ENCODE measurements at regions not wholly inside any gene's neighbourhood (a gene's known extent, or its start where the extent isn't known, plus 50 kb on each side); places are given as distances from the start of the nearest gene placed in this dataset.

- no peak for DNase-seq
These were observed 247.6 kb downstream of the BCAT1 start for GRCh38 chr12:24701343-24701742.

GRCh38 chr12:24698972-24699371, 249.9 kb downstream of the BCAT1 start:
- Histone ChIP-seq H3K4me1 (ENCODE audit: control insufficient read depth in 1 of 2, insufficient read depth in 2 of 2, low read length in 2 of 2) (no peaks in the 10 kb centered on the region), H3K9ac (ENCODE audit: low read length) (no peak overlapping the region), H2AK5ac (ENCODE audit: low read length) (no peak overlapping the region), H2BK12ac (ENCODE audit: low read length) (no peak overlapping the region), H3K79me1 (ENCODE audit: low read length) (no peaks in the 10 kb centered on the region), H2BK5ac (ENCODE audit: low read depth, low read length, poor library complexity) (no peak overlapping the region), H2BK120ac (ENCODE audit: insufficient read depth, low read length, poor library complexity) (no peak overlapping the region), H4K91ac (ENCODE audit: low read depth, low read length) (no peak overlapping the region), H3K4me2 (ENCODE audit: low read length) (no peak overlapping the region), H2AFZ (ENCODE audit: insufficient read depth, low read length, poor library complexity) (no peak overlapping the region), H4K8ac (ENCODE audit: low read depth, low read length) (no peak overlapping the region), H3K27me3 (ENCODE audit: insufficient read depth, low read length) (no peaks in the 10 kb centered on the region), H3K36me3 (ENCODE audit: control insufficient read depth in 1 of 2, insufficient read depth in 2 of 2, low read length in 2 of 2) (no peaks in the 10 kb centered on the region), H3K4me3 (ENCODE audit: low read depth, low read length) (no peak overlapping the region), H3K79me2 (ENCODE audit: control insufficient read depth, insufficient read depth, low read length, poor library complexity) (no peaks in the 10 kb centered on the region), H3K14ac (ENCODE audit: low read length) (no peak overlapping the region), H4K12ac (ENCODE audit: low read depth, low read length) (no peak overlapping the region), H3K9me3 (ENCODE audit: insufficient read depth, low read depth, low read length) (no peaks in the 10 kb centered on the region), H3K23ac (ENCODE audit: low read length) (no peak overlapping the region), H3K18ac (ENCODE audit: low read length) (no peak overlapping the region), H3K4ac (ENCODE audit: low read depth, low read length) (no peak overlapping the region), H3K27ac (ENCODE audit: low read depth, low read length) (no peak overlapping the region)
- DNase-seq, result no peak
- no CpG with 5 or more reads among the region's 2 CpGs for WGBS (ENCODE audit: extremely low coverage, insufficient coverage, insufficient read length)

More at GRCh38 chr12:24701343-24701742, 247.6 kb downstream of the BCAT1 start:
- Histone ChIP-seq H2BK5ac (ENCODE audit: low read depth, low read length, poor library complexity) (no peak overlapping the region), H4K12ac (ENCODE audit: low read depth, low read length) (no peak overlapping the region), H2BK120ac (ENCODE audit: insufficient read depth, low read length, poor library complexity) (no peak overlapping the region), H4K91ac (ENCODE audit: low read depth, low read length) (no peak overlapping the region), H3K4ac (ENCODE audit: low read depth, low read length) (no peak overlapping the region), H3K4me1 (ENCODE audit: control insufficient read depth in 1 of 2, insufficient read depth in 2 of 2, low read length in 2 of 2) (peaks cover 0 to 2% of the 10 kb centered on the region in 2 experiments), H3K27ac (ENCODE audit: low read depth, low read length) (no peak overlapping the region), H3K9ac (ENCODE audit: low read length) (no peak overlapping the region), H3K18ac (ENCODE audit: low read length) (no peak overlapping the region), H2AK5ac (ENCODE audit: low read length) (no peak overlapping the region), H3K27me3 (ENCODE audit: insufficient read depth, low read length) (no peaks in the 10 kb centered on the region), H4K8ac (ENCODE audit: low read depth, low read length) (no peak overlapping the region), H3K36me3 (ENCODE audit: control insufficient read depth in 1 of 2, insufficient read depth in 2 of 2, low read length in 2 of 2) (no peaks in the 10 kb centered on the region), H2BK12ac (ENCODE audit: low read length) (no peak overlapping the region), H3K79me2 (ENCODE audit: control insufficient read depth, insufficient read depth, low read length, poor library complexity) (no peaks in the 10 kb centered on the region), H3K4me2 (ENCODE audit: low read length) (no peak overlapping the region), H3K4me3 (ENCODE audit: low read depth, low read length) (no peak overlapping the region), H3K79me1 (ENCODE audit: low read length) (no peaks in the 10 kb centered on the region), H2AFZ (ENCODE audit: insufficient read depth, low read length, poor library complexity) (no peak overlapping the region), H3K14ac (ENCODE audit: low read length) (no peak overlapping the region), H3K9me3 (ENCODE audit: insufficient read depth, low read depth, low read length) (no peaks in the 10 kb centered on the region), H3K23ac (ENCODE audit: low read length) (no peak overlapping the region)
- WGBS (ENCODE audit: extremely low coverage, insufficient coverage, insufficient read length), result no CpG with 5 or more reads among the region's 3 CpGs

DNA sequence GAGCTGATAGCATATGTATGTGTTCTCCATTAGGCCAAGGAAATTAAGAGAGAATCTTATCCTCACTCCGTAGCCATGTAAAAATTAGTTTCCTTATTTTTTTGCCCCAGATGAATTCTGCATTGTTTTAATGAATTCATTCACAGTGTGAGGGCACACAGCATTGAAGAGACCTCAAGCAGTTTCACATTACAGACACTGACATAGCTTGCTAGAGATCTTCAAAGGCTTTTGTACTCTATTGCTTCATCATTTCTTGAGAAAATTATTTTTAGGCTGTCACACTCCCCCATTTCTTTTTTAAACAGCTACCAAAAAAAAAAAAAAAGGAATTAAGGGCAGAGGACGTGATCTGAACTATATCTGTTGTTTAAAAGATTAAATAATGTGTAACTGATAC, 251.1 kb downstream of the BCAT1 start:
- Histone ChIP-seq H3K14ac (ENCODE audit: low read length) (no peak overlapping the region), H4K12ac (ENCODE audit: low read depth, low read length) (no peak overlapping the region), H4K8ac (ENCODE audit: low read depth, low read length) (no peak overlapping the region), H3K79me2 (ENCODE audit: control insufficient read depth, insufficient read depth, low read length, poor library complexity) (no peaks in the 10 kb centered on the region), H3K9ac (ENCODE audit: low read length) (no peak overlapping the region), H2AK5ac (ENCODE audit: low read length) (no peak overlapping the region), H3K18ac (ENCODE audit: low read length) (no peak overlapping the region), H2BK120ac (ENCODE audit: insufficient read depth, low read length, poor library complexity) (no peak overlapping the region), H2BK12ac (ENCODE audit: low read length) (no peak overlapping the region), H3K23ac (ENCODE audit: low read length) (no peak overlapping the region), H3K4me1 (ENCODE audit: control insufficient read depth in 1 of 2, insufficient read depth in 2 of 2, low read length in 2 of 2) (no peaks in the 10 kb centered on the region), H3K4ac (ENCODE audit: low read depth, low read length) (no peak overlapping the region), H2AFZ (ENCODE audit: insufficient read depth, low read length, poor library complexity) (no peak overlapping the region), H3K27me3 (ENCODE audit: insufficient read depth, low read length) (no peaks in the 10 kb centered on the region), H3K36me3 (ENCODE audit: control insufficient read depth in 1 of 2, insufficient read depth in 2 of 2, low read length in 2 of 2) (no peaks in the 10 kb centered on the region), H3K27ac (ENCODE audit: low read depth, low read length) (no peak overlapping the region), H3K4me2 (ENCODE audit: low read length) (no peak overlapping the region), H3K79me1 (ENCODE audit: low read length) (no peaks in the 10 kb centered on the region), H3K4me3 (ENCODE audit: low read depth, low read length) (no peak overlapping the region), H3K9me3 (ENCODE audit: insufficient read depth, low read depth, low read length) (no peaks in the 10 kb centered on the region), H2BK5ac (ENCODE audit: low read depth, low read length, poor library complexity) (no peak overlapping the region), H4K91ac (ENCODE audit: low read depth, low read length) (no peak overlapping the region)
- WGBS (ENCODE audit: extremely low coverage, insufficient coverage, insufficient read length), result no CpG with 5 or more reads among the region's 2 CpGs
- DNase-seq, result no peak

DNA sequence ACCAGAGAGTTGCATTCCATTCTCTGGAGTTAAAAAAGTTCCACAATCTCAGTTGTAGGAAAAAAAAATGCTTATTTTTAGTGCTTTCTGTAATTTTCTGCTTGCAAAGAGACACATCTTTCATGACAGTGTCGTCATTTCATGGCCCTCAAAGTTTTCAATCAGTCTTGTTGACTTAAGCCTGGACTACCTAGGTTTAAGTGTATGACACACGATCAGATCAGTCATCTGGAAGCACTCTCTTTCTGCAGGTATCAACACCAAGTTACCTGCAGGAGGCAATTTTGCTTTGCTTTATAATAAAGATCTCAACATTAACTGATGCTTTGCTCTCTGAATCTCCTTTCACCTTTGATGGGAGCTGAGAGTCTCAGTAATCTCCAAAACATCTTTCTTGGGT, 251.6 kb downstream of the BCAT1 start:
- Histone ChIP-seq H4K91ac (ENCODE audit: low read depth, low read length) (no peak overlapping the region), H3K4me3 (ENCODE audit: low read depth, low read length) (no peak overlapping the region), H3K79me1 (ENCODE audit: low read length) (no peaks in the 10 kb centered on the region), H2BK5ac (ENCODE audit: low read depth, low read length, poor library complexity) (no peak overlapping the region), H3K4me1 (ENCODE audit: control insufficient read depth in 1 of 2, insufficient read depth in 2 of 2, low read length in 2 of 2) (no peaks in the 10 kb centered on the region), H3K36me3 (ENCODE audit: control insufficient read depth in 1 of 2, insufficient read depth in 2 of 2, low read length in 2 of 2) (no peaks in the 10 kb centered on the region), H3K4me2 (ENCODE audit: low read length) (no peak overlapping the region), H3K27me3 (ENCODE audit: insufficient read depth, low read length) (no peaks in the 10 kb centered on the region), H4K8ac (ENCODE audit: low read depth, low read length) (no peak overlapping the region), H3K9ac (ENCODE audit: low read length) (no peak overlapping the region), H3K4ac (ENCODE audit: low read depth, low read length) (no peak overlapping the region), H3K27ac (ENCODE audit: low read depth, low read length) (no peak overlapping the region), H3K18ac (ENCODE audit: low read length) (no peak overlapping the region), H2BK12ac (ENCODE audit: low read length) (no peak overlapping the region), H3K23ac (ENCODE audit: low read length) (no peak overlapping the region), H3K14ac (ENCODE audit: low read length) (no peak overlapping the region), H2AK5ac (ENCODE audit: low read length) (no peak overlapping the region), H4K12ac (ENCODE audit: low read depth, low read length) (no peak overlapping the region), H3K9me3 (ENCODE audit: insufficient read depth, low read depth, low read length) (no peaks in the 10 kb centered on the region), H2AFZ (ENCODE audit: insufficient read depth, low read length, poor library complexity) (no peak overlapping the region), H3K79me2 (ENCODE audit: control insufficient read depth, insufficient read depth, low read length, poor library complexity) (no peaks in the 10 kb centered on the region), H2BK120ac (ENCODE audit: insufficient read depth, low read length, poor library complexity) (no peak overlapping the region)
- no CpG with 5 or more reads among the region's 2 CpGs for WGBS (ENCODE audit: extremely low coverage, insufficient coverage, insufficient read length)
- DNase-seq, result no peak

Measured in trophoblast cell (in vitro differentiated cells and primary cell).